Smooth muscle cell (in vitro differentiated cells): ENCODE measurements at regions not wholly inside any gene's neighbourhood (a gene's known extent, or its start where the extent isn't known, plus 50 kb on each side); places are given as distances from the start of the nearest gene placed in this dataset.

Experiments used
- DNase-seq: peaks from one replicate; lab custom pipeline; 2025; ENCODE audit not compliant: unreplicated experiment; lab: John Stamatoyannopoulos, UW
- H2AFZ ChIP-seq: fragments of 200-600 bp; sonication (generic); 2 replicates; pipeline ENCODE4 v1.6.0; 2016; ENCODE audit warnings: antibody characterized with exemption, low read depth, mild to moderate bottlenecking
- H3F3A ChIP-seq: fragments of 200-600 bp; sonication (generic); 2 replicates; pipeline ENCODE4 v1.6.0; 2017; ENCODE audit warnings: antibody characterized with exemption, low read depth
- H3K27ac ChIP-seq: fragments of 200-600 bp; sonication (generic); 2 replicates; pipeline ENCODE4 v1.5.1; 2016; ENCODE audit warnings: low read depth, mild to moderate bottlenecking
- H3K27me3 ChIP-seq: fragments of 200-600 bp; sonication (generic); 2 replicates; pipeline ENCODE4 v1.6.1; 2016; ENCODE audit warnings: low read depth, mild to moderate bottlenecking
- H3K36me3 ChIP-seq: fragments of 200-600 bp; sonication (generic); 2 replicates; pipeline ENCODE4 v1.5.1; 2016; ENCODE audit warnings: low read depth
- H3K4me1 ChIP-seq: fragments of 200-600 bp; sonication (generic); 2 replicates; pipeline ENCODE4 v1.5.1; 2016; ENCODE audit warnings: low read depth
- H3K4me2 ChIP-seq: fragments of 200-600 bp; sonication (generic); 2 replicates; pipeline ENCODE4 v1.6.0; 2016; ENCODE audit warnings: mild to moderate bottlenecking
- H3K4me3 ChIP-seq: fragments of 200-600 bp; sonication (generic); 2 replicates; pipeline ENCODE4 v1.5.1; 2016; ENCODE audit warnings: mild to moderate bottlenecking
- H3K79me2 ChIP-seq: fragments of 200-600 bp; sonication (generic); 2 replicates; pipeline ENCODE4 v1.6.0; 2016; ENCODE audit warnings: low read depth, mild to moderate bottlenecking
- H3K9ac ChIP-seq: fragments of 200-600 bp; sonication (generic); 2 replicates; pipeline ENCODE4 v1.6.0; 2016; ENCODE audit warnings: low read depth
- H3K9me3 ChIP-seq: fragments of 200-600 bp; sonication (generic); replicated peaks from 2 replicates; pipeline ENCODE4 v1.5.1; 2016; ENCODE audit warnings: low read depth
- H4K20me1 ChIP-seq: fragments of 200-600 bp; sonication (generic); 2 replicates; pipeline ENCODE4 v1.6.0; 2016; ENCODE audit warnings: low read depth
- WGBS: methylation state at CpG from one replicate; pipeline ENCODE4 v1.1.7; 2016; ENCODE audit warnings: low lambda C conversion rate; 5-methylcytosine and 5-hydroxymethylcytosine counted together
- TF ChIP-seq, protein P1 (sequence below): fragments of 200-600 bp; sonication (generic); IDR thresholded peaks from 2 replicates; pipeline ENCODE4 v1.5.1; 2017; ENCODE audit warnings: borderline replicate concordance, mild to moderate bottlenecking, antibody characterized with exemption; ENCODE audit not compliant: insufficient read depth, poor library complexity, severe bottlenecking

DNA sequence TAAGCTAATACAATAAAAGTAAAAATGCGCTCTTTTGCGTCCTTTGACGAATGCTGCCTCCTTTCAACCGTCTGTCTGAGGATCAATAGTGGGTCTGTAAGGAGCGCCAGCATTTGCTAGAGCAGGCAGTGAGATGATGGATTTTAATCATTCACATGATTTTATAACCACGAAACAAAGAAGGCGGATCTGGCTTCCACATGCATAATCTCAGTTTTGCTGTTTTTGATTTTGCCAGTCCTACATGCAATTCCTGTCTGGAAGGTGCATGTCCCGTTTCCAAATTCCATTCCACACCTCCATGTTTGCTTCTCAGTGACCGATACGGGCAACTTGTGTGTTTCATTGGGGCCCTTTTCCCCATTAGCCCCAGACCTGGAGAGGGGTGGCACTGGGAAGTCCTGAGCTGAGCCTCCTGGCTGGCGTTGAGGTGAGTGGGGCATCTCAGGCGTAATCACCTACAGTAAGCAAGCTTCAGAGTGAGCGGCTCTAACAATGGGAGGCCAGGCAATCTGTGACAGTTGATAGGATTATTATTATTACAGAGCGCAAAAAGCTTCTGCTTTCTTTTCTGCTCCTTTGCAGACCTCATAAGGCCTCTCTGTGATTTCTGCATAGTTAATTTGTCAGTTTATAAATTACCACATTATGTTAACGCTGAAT is 405.4 kb downstream of the ZSWIM6 start:
- no peaks in the 10 kb centered on the region for H3K9me3 ChIP-seq
- TF ChIP-seq, protein P1, sequence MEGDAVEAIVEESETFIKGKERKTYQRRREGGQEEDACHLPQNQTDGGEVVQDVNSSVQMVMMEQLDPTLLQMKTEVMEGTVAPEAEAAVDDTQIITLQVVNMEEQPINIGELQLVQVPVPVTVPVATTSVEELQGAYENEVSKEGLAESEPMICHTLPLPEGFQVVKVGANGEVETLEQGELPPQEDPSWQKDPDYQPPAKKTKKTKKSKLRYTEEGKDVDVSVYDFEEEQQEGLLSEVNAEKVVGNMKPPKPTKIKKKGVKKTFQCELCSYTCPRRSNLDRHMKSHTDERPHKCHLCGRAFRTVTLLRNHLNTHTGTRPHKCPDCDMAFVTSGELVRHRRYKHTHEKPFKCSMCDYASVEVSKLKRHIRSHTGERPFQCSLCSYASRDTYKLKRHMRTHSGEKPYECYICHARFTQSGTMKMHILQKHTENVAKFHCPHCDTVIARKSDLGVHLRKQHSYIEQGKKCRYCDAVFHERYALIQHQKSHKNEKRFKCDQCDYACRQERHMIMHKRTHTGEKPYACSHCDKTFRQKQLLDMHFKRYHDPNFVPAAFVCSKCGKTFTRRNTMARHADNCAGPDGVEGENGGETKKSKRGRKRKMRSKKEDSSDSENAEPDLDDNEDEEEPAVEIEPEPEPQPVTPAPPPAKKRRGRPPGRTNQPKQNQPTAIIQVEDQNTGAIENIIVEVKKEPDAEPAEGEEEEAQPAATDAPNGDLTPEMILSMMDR, result no peak
- 93% methylated on average over 15 of the region's 15 CpGs for WGBS
- peaks cover 3% of the 10 kb centered on the region for H3F3A ChIP-seq
- no peaks in the 10 kb centered on the region for H3K36me3 ChIP-seq
- H3K4me3 ChIP-seq, result no peak overlapping the region
- no peaks in the 10 kb centered on the region for H4K20me1 ChIP-seq
- no peak overlapping the region for H2AFZ ChIP-seq
- no peaks in the 10 kb centered on the region for H3K27me3 ChIP-seq
- H3K79me2 ChIP-seq, result no peaks in the 10 kb centered on the region
- DNase-seq, result no peak
- no peak overlapping the region for H3K9ac ChIP-seq
- peak overlapping the region; percentile 49 for H3K4me2 ChIP-seq
- peak overlapping the region; percentile 83 for H3K27ac ChIP-seq
- H3K4me1 ChIP-seq, result peaks cover 16% of the 10 kb centered on the region

DNA sequence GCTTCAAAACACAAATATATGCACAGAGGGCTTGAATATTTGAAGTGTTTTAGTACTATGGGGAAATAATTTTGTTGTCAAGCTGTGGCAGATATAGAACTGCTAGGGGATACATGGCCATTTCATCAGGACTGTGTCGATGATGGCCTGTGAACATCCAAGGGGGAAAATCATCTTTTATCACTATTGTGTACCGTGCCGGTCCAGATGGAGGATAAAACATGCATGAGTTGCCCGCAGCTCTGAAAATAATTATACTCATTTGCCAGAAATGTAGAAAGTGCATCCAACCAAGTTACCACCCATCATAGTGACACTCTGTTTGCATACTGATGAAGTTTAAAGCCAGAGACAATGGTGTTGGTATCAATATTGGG is 405.9 kb downstream of the ZSWIM6 start:
- DNase-seq, result no peak
- Histone ChIP-seq H4K20me1 (no peaks in the 10 kb centered on the region), H3K4me2 (no peak overlapping the region), H3K27me3 (no peaks in the 10 kb centered on the region), H3K9ac (no peak overlapping the region), H3K4me3 (no peak overlapping the region), H3K27ac (no peak overlapping the region), H3K4me1 (peaks cover 16% of the 10 kb centered on the region), H3K36me3 (no peaks in the 10 kb centered on the region), H2AFZ (no peak overlapping the region), H3F3A (peaks cover 3% of the 10 kb centered on the region), H3K79me2 (no peaks in the 10 kb centered on the region), H3K9me3 (no peaks in the 10 kb centered on the region)
- TF ChIP-seq, protein P1, result no peak
- WGBS, result 100% methylated on average over 4 of the region's 4 CpGs

DNA sequence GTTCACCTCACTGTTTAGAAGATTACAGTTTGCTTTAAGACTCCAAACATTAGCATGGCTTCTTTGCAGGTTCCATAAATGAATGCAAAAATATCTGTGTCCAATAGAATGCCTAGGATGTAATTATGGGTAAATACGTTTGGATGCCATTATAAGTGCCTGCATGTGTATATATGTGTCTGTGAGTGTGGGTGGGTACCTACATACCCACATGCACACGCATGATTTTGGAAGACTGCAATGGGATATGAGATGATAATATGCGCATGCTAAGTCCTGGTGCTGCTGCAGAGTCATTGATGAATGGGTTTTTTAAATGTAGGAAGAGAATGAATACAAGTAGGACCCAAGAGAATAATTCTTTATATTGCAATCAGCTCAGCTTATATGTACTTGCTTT is 406.4 kb downstream of the ZSWIM6 start:
- no peak overlapping the region for H3K27ac ChIP-seq
- no peaks in the 10 kb centered on the region for H3K9me3 ChIP-seq
- DNase-seq, result no peak
- H2AFZ ChIP-seq, result no peak overlapping the region
- H3K4me2 ChIP-seq, result no peak overlapping the region
- H3K27me3 ChIP-seq, result no peaks in the 10 kb centered on the region
- 96% methylated on average over 3 of the region's 3 CpGs for whole genome bisulfite sequencing
- H3K79me2 ChIP-seq, result no peaks in the 10 kb centered on the region
- H3K4me1 ChIP-seq, result peaks cover 16% of the 10 kb centered on the region
- H4K20me1 ChIP-seq, result no peaks in the 10 kb centered on the region
- no peak overlapping the region for H3K4me3 ChIP-seq
- TF ChIP-seq, protein P1, result no peak
- peaks cover 3% of the 10 kb centered on the region for H3F3A ChIP-seq
- no peak overlapping the region for H3K9ac ChIP-seq
- no peaks in the 10 kb centered on the region for H3K36me3 ChIP-seq
